CD4-positive, alpha-beta T cell treated with Interleukin-17A for 4 hours (primary cell): ENCODE measurements at regions not wholly inside any gene's neighbourhood (a gene's known extent, or its start where the extent isn't known, plus 50 kb on each side); places are given as distances from the start of the nearest gene placed in this dataset.
"Not testable (repeated sequence)": the region's sequence is repeated elsewhere in the genome, so short reads cannot be mapped to it uniquely, and the experiment has no call there.

Source experiments
- DNase-seq: peaks from one replicate; pipeline ENCODE4 v3.0.0-alpha.2; 2020; ENCODE audit warnings: mixed read lengths

- DNase-seq: no peak
These were observed 583.9 kb downstream of the NTRK3 start for GRCh38 chr15:87672309-87673288.

GRCh38 chr15:87671289-87671688 is 585.2 kb downstream of the NTRK3 start:
- DNase-seq: no peak

GRCh38 chr15:87669846-87670245 is 586.7 kb downstream of the NTRK3 start:
- no peak for DNase-seq

- not testable (repeated sequence) for DNase-seq
These were observed 587.6 kb downstream of the NTRK3 start for GRCh38 chr15:87668768-87669564.

- no peak for DNase-seq
These were observed 588.9 kb downstream of the NTRK3 start for GRCh38 chr15:87667643-87668042.

GRCh38 chr15:87662575-87662974 is 594.0 kb downstream of the NTRK3 start:
- no peak for DNase-seq

GRCh38 chr15:87661454-87662355 is 594.8 kb downstream of the NTRK3 start:
- DNase-seq: no peak

GRCh38 chr15:87660251-87661129 is 596.0 kb downstream of the NTRK3 start:
- DNase-seq: no peak

- no peak for DNase-seq
These were observed 600.2 kb downstream of the NTRK3 start for GRCh38 chr15:87656372-87656771.

- no peak for DNase-seq
These were observed 602.9 kb downstream of the NTRK3 start for GRCh38 chr15:87653646-87654045.

- no peak for DNase-seq
These were observed 607.4 kb downstream of the NTRK3 start for GRCh38 chr15:87649175-87649574.

- DNase-seq: no peak
These were observed 608.3 kb downstream of the NTRK3 start for GRCh38 chr15:87648278-87648677.

GRCh38 chr15:87645723-87646122 is 610.8 kb downstream of the NTRK3 start:
- DNase-seq: no peak

GRCh38 chr15:87642997-87643396 is 613.5 kb downstream of the NTRK3 start:
- not testable (repeated sequence) for DNase-seq

- DNase-seq: no peak
These were observed 617.1 kb downstream of the NTRK3 start for GRCh38 chr15:87639305-87640011.

- DNase-seq: no peak
These were observed 617.9 kb downstream of the NTRK3 start for GRCh38 chr15:87638554-87639083.

- DNase-seq: no peak
These were observed 622.2 kb downstream of the NTRK3 start for GRCh38 chr15:87634361-87634760.

- no peak for DNase-seq
These were observed 623.0 kb downstream of the NTRK3 start for GRCh38 chr15:87633525-87633924.

GRCh38 chr15:87632364-87632763 is 624.2 kb downstream of the NTRK3 start:
- no peak for DNase-seq

GRCh38 chr15:87631775-87632174 is 624.8 kb downstream of the NTRK3 start:
- DNase-seq: no peak

- no peak for DNase-seq
These were observed 625.4 kb downstream of the NTRK3 start for GRCh38 chr15:87631093-87631492.
